GM21360 (cell line): ENCODE measurements at regions not wholly inside any gene's neighbourhood (a gene's known extent, or its start where the extent isn't known, plus 50 kb on each side); places are given as distances from the start of the nearest gene placed in this dataset.

ENCODE experiments used
- ATAC-seq: cut with Tn5 transposase; IDR thresholded peaks from one replicate; pipeline ENCODE4 v1.9.1; 2021; ENCODE audit warnings: mild to moderate bottlenecking, moderate library complexity; ENCODE audit not compliant: unreplicated experiment

GRCh38 chr6:117076076-117076475, 189.3 kb upstream of the VGLL2 start:
- ATAC-seq, result no peak

- ATAC-seq, result no peak
Measured at GRCh38 chr6:117077300-117077699, 188.1 kb upstream of the VGLL2 start.

GRCh38 chr6:117078624-117079023, 186.7 kb upstream of the VGLL2 start:
- ATAC-seq, result no peak

GRCh38 chr6:117079951-117080350, 185.4 kb upstream of the VGLL2 start:
- ATAC-seq, result no peak

GRCh38 chr6:117089604-117090003, 175.8 kb upstream of the VGLL2 start:
- ATAC-seq, result no peak

- ATAC-seq, result no peak
Measured at GRCh38 chr6:117110146-117110545, 155.2 kb upstream of the VGLL2 start.

- ATAC-seq, result no peak
Measured at GRCh38 chr6:117110737-117111136, 154.6 kb upstream of the VGLL2 start.

GRCh38 chr6:117117652-117118051, 147.7 kb upstream of the VGLL2 start:
- ATAC-seq, result no peak

- no peak for ATAC-seq
Measured at GRCh38 chr6:117118490-117118889, 146.9 kb upstream of the VGLL2 start.

GRCh38 chr6:117126213-117126612, 139.1 kb upstream of the VGLL2 start:
- ATAC-seq, result no peak

GRCh38 chr6:117128052-117128451, 137.3 kb upstream of the VGLL2 start:
- no peak for ATAC-seq

- ATAC-seq, result no peak
Measured at GRCh38 chr6:117130125-117130524, 135.2 kb upstream of the VGLL2 start.

- ATAC-seq, result no peak
Measured at GRCh38 chr6:117136702-117137101, 128.7 kb upstream of the VGLL2 start.

GRCh38 chr6:117137711-117138110, 127.6 kb upstream of the VGLL2 start:
- no peak for ATAC-seq

GRCh38 chr6:117138425-117138824, 126.9 kb upstream of the VGLL2 start:
- no peak for ATAC-seq

- no peak for ATAC-seq
Measured at GRCh38 chr6:117138920-117139319, 126.4 kb upstream of the VGLL2 start.

- no peak for ATAC-seq
Measured at GRCh38 chr6:117142142-117142541, 123.2 kb upstream of the VGLL2 start.

GRCh38 chr6:117142995-117143394, 122.4 kb upstream of the VGLL2 start:
- ATAC-seq, result no peak

- no peak for ATAC-seq
Measured at GRCh38 chr6:117143647-117144046, 121.7 kb upstream of the VGLL2 start.

GRCh38 chr6:117145940-117146339, 119.4 kb upstream of the VGLL2 start:
- no peak for ATAC-seq

GRCh38 chr6:117149324-117149723, 116.0 kb upstream of the VGLL2 start:
- ATAC-seq, result no peak

GRCh38 chr6:117156741-117157140, 108.6 kb upstream of the VGLL2 start:
- ATAC-seq, result no peak

- ATAC-seq, result no peak
Measured at GRCh38 chr6:117157448-117157847, 107.9 kb upstream of the VGLL2 start.
